ENCODE measurements at regions not wholly inside any gene's neighbourhood (a gene's known extent, or its start where the extent isn't known, plus 50 kb on each side); places are given as distances from the start of the nearest gene placed in this dataset.

GRCh38 chr2:234218266-234219045 lies 168.0 kb downstream of the SPP2 start:
- 58% methylated on average over 11 of the region's 11 CpGs for WGBS (ENCODE audit: low lambda C conversion rate)
- BruUV-seq (replicated peaks): no TSS peak
- Histone ChIP-seq H3K9me3 (ENCODE audit: low read length) (no peaks in the 10 kb centered on the region), H3K4me3 (replicated peaks in 1 of 3; ENCODE audit: insufficient read depth in 1 of 3, low read depth in 2 of 3, low read length in 3 of 3) (no peak overlapping the region), H3K4me1 (ENCODE audit: insufficient read depth, low read length) (no peaks in the 10 kb centered on the region), H4K20me1 (ENCODE audit: insufficient read depth, low read length) (no peaks in the 10 kb centered on the region), H3K79me2 (ENCODE audit: insufficient read depth, low read length) (no peaks in the 10 kb centered on the region), H3K36me3 (replicated peaks in 1 of 2; ENCODE audit: control insufficient read depth in 1 of 2, insufficient read depth in 2 of 2, low read length in 2 of 2) (no peaks in the 10 kb centered on the region), H3K4me2 (ENCODE audit: low read depth, low read length) (no peak overlapping the region), H3K27me3 (ENCODE audit: control insufficient read depth in 1 of 2, insufficient read depth in 2 of 2, low read length in 2 of 2) (no peaks in the 10 kb centered on the region), H2AFZ (ENCODE audit: low read length) (no peak overlapping the region), H3K27ac (ENCODE audit: extremely low read length, insufficient read depth, low read length) (no peak overlapping the region), H3K9ac (ENCODE audit: insufficient read depth, low read depth, low read length) (no peak overlapping the region)
- CTCF ChIA-PET (ENCODE audit: low intra/inter-chr PET ratio, low total read pairs): no interaction called here
- FAIRE-seq (no peak), ATAC-seq (no peak), DNase-seq (ENCODE audit: low spot score) (no peak)
- in situ Hi-C loops (cut with HindIII; ENCODE audit: extremely low pct_ligation_motif_present, low pct_unique_long_range_greater_than_20kb): no loop called here
- intact Hi-C loops (cut with micrococcal nuclease; ENCODE audit: unreplicated experiment): no loop called here
- POLR2A ChIA-PET: no interaction called here
- TF ChIP-seq ZNF280D (CRISPR knock-in tag; IDR thresholded peaks at IDR 0.05): no peak
- no peak for TF ChIP-seq HNRNPK (IDR thresholded peaks at IDR 0.05; ENCODE audit: low read depth, low read length, poor library complexity, severe bottlenecking)
- no peak for TF ChIP-seq RERE (CRISPR knock-in tag; IDR thresholded peaks at IDR 0.05; ENCODE audit: low read depth)
- TF ChIP-seq PLSCR1 (CRISPR knock-in tag; IDR thresholded peaks at IDR 0.05; ENCODE audit: borderline replicate concordance): no peak

Measured in HepG2 (cell line).